ENCODE measurements at regions not wholly inside any gene's neighbourhood (a gene's known extent, or its start where the extent isn't known, plus 50 kb on each side); places are given as distances from the start of the nearest gene placed in this dataset.
"Not testable (repeated sequence)": the region's sequence is repeated elsewhere in the genome, so short reads cannot be mapped to it uniquely, and the experiment has no call there.

DNA sequence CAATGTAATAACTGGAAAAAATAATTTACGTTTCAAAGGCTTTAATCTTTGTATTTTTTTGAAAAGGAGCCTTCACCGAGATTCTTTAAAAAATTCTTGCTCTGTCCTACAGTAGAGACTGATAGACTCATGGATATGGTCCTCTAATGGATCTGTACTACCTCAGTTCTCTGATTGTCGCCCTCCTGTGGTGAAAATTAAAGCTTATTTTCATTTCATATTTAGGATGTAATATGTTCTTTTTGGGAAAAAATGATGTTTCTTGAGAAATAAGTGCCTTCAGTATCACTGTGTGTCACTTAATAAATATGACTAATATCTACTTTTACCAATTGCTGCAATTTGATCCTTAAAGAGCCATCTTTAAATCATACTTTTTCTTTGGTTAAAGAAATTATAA is 4593.3 kb upstream of the OR11H1 start:
- not testable (repeated sequence) for H3K9ac ChIP-seq (ENCODE audit: low read length); H3K36me3 ChIP-seq (ENCODE audit: control insufficient read depth, insufficient read depth, low read length, severe bottlenecking); H3K27me3 ChIP-seq (replicated peaks; ENCODE audit: control insufficient read depth, insufficient read depth, low read length); H3K4me1 ChIP-seq (ENCODE audit: control insufficient read depth, insufficient read depth, low read length); H3K9me3 ChIP-seq (ENCODE audit: control insufficient read depth, low read length); H3K4me3 ChIP-seq (ENCODE audit: low read length)
- DNase-seq (ENCODE audit: low read depth), result peak; percentile 20

DNA sequence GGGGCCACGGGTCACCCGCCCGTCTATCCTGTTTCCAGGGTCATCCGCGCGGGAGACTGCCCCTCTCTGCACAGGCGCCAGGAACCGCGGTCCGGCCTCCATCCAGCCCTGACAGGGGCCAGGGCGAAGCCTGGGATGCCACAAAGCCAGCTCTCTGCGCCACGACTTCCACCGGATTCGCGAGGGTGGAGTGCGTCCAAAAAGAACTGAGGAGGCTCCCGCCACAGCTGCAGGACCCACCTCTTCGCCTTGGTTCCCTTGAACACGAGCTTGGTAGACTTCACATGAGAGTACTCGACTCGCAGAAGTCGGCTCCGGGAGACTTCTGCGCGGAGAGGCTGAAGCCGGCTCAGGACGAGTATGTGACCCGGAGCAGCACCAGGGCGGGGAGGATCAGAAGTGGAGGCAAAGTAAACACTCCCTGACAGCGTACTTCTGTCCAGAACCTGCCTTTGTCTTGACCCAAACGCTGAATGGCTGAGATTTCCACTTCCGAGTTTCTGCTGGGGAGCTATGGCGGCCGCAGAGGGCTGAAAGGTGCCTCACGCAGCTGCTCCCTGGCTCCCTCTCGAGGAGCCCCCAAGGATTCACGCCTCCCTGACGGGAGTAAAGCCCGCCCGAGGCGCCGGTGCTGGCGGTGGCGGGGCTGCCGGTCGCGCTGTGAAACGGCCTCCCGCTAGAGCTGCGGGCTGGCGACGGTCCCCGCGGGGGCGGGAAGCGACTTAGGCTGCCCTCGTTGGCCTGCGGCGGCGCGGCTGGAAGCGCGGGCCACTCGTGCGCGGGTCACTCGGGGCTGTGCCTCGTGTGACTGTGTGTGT is 4566.7 kb upstream of the OR11H1 start:
- no peak overlapping the region for H3K4me3 ChIP-seq (ENCODE audit: low read length)
- H3K36me3 ChIP-seq (ENCODE audit: control insufficient read depth, insufficient read depth, low read length, severe bottlenecking), result no peaks in the 10 kb centered on the region
- no peaks in the 10 kb centered on the region for H3K4me1 ChIP-seq (ENCODE audit: control insufficient read depth, insufficient read depth, low read length)
- H3K9ac ChIP-seq (ENCODE audit: low read length), result no peak overlapping the region
- H3K27me3 ChIP-seq (replicated peaks; ENCODE audit: control insufficient read depth, insufficient read depth, low read length), result no peaks in the 10 kb centered on the region
- peaks cover 2% of the 10 kb centered on the region for H3K9me3 ChIP-seq (ENCODE audit: control insufficient read depth, low read length)
- DNase-seq (ENCODE audit: low read depth), result no peak

DNA sequence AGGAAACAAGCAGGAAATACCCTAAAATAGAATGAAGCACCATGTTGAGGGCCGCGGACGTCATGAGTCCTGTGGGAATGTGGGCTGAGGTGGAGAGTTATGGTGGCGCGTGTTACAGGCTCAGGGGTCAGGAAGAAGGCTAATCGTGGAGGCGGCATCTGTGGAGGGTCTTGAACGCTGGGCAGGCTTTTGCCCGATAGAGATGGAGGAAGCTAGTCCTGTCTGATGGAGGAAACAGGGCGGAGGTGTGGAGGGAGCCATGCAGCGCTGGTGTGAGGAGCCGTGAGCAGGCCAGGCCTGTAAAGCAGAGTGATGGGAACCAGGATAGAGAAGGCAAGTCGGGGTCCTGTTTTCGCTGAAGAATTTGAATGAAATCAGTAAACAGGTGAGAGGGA is 4566.1 kb upstream of the OR11H1 start:
- H3K4me1 ChIP-seq (ENCODE audit: control insufficient read depth, insufficient read depth, low read length); H3K36me3 ChIP-seq (ENCODE audit: control insufficient read depth, insufficient read depth, low read length, severe bottlenecking); H3K4me3 ChIP-seq (ENCODE audit: low read length); H3K9me3 ChIP-seq (ENCODE audit: control insufficient read depth, low read length); DNase-seq (ENCODE audit: low read depth); H3K27me3 ChIP-seq (replicated peaks; ENCODE audit: control insufficient read depth, insufficient read depth, low read length); H3K9ac ChIP-seq (ENCODE audit: low read length): not testable (repeated sequence)

All from adipocyte (in vitro differentiated cells).